ENCODE measurements at regions not wholly inside any gene's neighbourhood (a gene's known extent, or its start where the extent isn't known, plus 50 kb on each side); places are given as distances from the start of the nearest gene placed in this dataset.
"Not testable (repeated sequence)": the region's sequence is repeated elsewhere in the genome, so short reads cannot be mapped to it uniquely, and the experiment has no call there.

DNA sequence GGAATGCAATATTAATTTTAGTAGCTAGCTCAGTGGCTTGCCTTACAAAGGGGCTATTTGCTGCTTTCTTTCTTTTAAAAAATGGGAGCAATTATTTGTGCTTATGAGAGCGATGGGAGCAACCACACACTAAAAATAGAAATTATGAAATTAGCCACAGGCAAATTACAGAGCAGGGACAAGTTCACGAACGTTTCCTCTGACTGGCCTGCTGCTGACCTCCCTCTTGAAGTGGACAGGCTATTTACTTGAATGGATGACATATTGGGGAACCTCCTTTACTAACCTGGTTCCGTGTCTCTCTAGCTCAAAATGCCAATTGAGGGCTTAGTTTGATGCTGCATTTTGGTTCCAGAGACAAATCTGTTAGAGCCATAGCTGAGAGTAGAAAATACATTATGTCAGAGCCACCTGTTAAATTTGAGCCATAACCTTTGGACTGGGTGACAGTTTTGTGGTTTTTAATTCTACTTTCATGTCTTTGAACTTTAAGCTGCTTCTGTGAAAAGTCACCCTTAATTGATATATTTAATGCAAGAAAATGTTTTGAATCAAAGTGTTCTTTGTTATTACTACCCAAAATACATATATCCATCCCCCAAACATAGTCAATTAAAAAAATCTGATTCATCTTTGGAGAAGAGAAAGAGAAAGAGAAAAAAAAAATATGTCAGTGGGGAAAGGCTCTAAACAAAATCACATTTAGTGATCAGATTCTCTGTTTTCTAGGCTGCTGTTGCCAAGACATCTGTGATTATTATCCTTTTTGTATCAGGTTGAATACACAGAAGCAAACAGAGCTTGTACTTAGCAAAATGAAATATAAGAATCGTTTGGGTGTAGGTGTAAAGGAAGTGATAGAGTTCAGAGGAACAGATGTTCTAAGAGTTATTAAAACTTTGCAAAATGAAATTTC, 351.9 kb downstream of the ADGRL2 start:
- no peak for DNase-seq

GRCh38 chr1:82145656-82146055, 344.9 kb downstream of the ADGRL2 start:
- no peak for DNase-seq

- no peak for DNase-seq
Observed at GRCh38 chr1:82143108-82143833, 342.5 kb downstream of the ADGRL2 start.

- DNase-seq = no peak
Observed at GRCh38 chr1:82141390-82141789, 340.7 kb downstream of the ADGRL2 start.

DNA sequence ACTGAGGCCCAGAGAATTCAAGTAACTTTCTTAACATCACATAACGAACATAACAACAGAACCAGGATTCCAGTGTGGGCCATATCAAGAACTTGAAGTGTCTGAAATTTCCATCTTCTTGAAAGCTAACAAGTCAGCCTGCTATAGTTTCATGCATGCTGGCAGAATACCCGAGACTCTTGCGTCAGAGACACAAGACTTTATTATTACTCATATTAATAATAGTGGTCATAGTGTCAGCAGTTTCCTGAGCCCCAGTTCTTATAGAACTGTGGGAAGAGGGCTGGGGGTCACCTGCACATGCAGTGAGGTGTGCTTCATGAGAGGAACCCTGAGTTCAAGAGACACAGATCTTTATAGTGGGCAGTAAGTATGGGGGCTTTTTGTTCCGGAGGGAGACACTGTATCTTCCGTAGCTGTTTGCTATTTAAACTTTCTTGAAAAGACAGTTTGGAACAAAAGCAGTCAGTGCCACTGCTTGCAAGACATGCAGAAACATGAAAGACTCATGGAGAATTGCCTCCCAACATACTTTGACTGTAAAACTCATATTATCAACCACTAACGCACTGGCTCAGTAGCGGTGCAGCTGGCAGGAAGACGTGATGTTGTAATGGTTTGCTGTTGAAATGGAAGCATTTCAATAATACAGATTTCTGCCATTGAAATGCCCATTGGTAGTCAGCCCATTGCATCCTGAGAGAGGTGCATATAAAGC, 339.2 kb downstream of the ADGRL2 start:
- no peak for DNase-seq

DNA sequence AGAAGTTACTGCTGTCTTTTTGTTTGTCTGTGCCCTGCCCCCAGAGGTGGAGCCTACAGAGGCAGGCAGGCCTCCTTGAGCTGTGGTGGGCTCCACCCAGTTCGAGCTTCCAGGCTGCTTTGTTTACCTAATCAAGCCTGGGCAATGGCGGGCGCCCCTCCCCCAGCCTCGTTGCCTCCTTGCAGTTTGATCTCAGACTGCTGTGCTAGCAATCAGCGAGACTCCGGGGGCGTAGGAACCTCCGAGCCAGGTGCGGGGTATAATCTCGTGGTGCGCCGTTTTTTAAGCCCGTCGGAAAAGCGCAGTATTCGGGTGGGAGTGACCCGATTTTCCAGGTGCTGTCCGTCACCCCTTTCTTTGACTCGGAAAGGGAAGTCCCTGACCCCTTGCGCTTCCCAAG, 335.6 kb downstream of the ADGRL2 start:
- DNase-seq = not testable (repeated sequence)

DNA sequence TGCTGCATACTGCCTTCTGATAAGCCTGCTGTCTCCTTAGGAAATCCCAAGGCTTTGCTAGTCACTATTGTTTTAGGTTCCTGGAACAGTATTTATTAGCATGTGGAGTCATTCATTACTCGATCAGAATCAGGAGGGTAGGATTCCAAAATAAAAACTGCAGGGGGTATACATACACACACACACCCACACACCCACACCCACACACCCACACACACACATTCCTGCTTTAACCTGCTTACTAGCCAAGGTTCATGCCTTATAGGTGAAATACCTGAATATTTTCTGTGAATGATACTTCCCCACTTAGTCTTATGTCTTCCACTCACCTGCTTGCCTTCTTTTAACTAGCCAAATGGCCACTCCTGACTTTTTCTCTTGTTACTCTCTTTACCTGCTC, 325.1 kb downstream of the ADGRL2 start:
- DNase-seq = no peak

- no peak for DNase-seq
Observed at GRCh38 chr1:82125119-82125518, 324.4 kb downstream of the ADGRL2 start.

- no peak for DNase-seq
Observed at GRCh38 chr1:82121421-82121820, 320.7 kb downstream of the ADGRL2 start.

DNA sequence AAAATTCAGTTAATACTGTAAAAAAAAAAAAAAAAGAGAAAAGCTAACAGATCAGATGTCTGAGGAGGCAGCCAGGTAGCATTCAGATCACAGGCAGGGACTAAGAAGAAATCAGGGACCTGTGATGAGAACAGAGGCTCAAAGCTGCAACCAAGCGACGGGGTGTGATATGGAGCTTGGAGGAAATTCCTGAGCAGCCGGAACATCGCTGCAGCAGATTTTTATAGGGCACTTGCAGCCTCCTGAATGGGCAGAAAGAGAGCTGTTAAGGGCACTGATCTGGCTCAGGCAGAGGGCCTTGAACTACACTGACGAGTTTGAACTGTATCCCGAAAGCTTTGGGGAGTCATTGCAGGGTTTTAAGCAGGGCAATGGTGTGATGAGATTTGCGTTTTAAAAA, 315.4 kb downstream of the ADGRL2 start:
- no peak for DNase-seq

GRCh38 chr1:82114887-82115286, 314.2 kb downstream of the ADGRL2 start:
- no peak for DNase-seq

GRCh38 chr1:82110366-82111254, 309.9 kb downstream of the ADGRL2 start:
- DNase-seq = no peak

GRCh38 chr1:82108843-82109242, 308.1 kb downstream of the ADGRL2 start:
- DNase-seq = peak; percentile 3

GRCh38 chr1:82106672-82107071, 305.9 kb downstream of the ADGRL2 start:
- DNase-seq = no peak

GRCh38 chr1:82099170-82099569, 298.4 kb downstream of the ADGRL2 start:
- DNase-seq = no peak

DNA sequence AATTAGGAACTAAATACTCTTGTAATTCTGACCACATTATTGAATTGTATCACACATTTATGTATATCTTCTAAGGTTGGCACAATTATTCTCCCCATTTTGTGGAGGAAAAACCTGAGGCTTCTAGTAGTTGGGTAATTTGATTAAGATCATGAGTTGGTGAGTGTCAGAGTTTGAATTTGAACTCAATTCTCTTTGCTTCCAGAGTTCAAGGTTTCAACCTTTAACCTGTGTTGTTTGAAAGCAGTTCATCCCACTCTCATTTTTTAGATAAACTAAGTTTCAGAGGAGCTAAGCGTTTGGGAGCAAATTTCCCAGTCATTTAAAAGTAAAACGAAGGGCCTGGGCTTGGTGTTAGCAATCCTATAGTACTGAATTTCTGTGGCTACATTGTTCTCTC, 293.4 kb downstream of the ADGRL2 start:
- no peak for DNase-seq

DNA sequence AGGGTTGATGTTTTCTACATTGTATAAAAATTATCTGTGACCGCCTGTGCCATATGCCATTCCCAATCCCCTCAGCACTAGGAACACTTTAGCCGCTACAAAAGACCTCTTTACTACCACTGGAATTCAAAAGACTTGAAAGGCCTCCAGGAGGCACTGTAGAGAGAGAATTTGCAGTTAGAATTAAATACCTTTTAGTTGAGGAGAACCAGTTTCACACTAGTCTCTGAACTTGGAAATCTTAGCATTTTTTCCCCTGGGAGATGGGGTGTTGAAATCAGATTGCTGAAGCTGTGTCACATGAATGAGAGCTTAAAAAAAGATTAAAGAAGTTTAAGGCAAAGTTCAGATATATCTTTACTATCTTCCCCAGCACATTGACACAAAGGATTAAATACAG, 291.0 kb downstream of the ADGRL2 start:
- no peak for DNase-seq

DNA sequence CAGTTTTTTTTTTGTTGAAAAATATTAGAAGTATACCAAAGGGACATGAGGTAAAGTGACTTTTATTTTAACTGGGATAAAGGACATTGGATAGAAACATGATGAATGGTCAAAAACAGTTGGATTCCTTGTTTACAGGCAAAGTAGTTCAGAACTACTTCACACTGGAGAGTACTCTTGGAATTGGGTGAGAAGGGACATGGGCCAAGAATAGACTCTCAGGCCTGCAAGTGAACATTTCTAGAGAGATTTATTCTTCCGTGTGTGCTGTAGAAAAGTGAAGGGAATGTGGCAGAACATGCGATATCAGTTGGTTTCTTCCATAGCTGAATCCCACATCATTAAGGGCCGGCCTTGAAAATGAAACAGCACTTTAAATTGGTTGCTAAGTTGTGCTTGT, 290.5 kb downstream of the ADGRL2 start:
- no peak for DNase-seq

DNA sequence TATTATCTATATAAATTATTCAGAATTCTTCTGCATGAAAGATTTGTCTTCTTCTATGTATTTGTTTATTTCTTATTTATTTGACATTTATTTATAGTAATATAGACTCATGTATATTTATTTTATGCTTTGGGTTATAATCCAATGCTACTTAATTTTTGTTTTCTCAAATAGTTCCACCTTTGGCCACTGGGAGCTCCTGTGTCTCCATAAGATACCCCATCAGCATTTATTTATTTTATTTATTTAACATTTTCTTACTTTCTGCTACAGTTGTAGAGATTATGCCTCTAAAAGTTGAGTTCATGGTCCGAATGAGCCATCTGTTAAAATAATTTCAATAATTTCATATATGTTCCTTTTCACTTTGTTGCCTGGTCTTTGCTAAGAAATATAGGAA, 289.4 kb downstream of the ADGRL2 start:
- DNase-seq = no peak

DNA sequence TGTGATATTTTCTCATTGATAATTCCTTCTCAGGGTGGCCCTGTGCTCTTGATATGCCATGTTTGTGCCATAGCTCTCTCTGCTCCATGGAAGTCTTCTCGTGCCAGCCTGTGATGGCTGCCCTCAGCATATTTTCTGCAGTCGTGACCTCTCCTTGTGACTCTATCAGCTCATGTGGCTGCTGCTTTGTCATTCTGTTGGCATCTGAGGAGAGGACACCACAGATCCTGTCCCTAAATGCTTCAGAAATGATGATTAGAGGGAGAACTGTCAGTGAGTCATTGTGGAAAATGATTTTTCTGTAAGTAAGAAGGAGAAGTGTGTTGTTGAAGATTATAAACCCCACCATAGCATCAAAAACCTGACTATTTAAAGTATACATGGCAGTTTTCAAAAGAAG, 286.0 kb downstream of the ADGRL2 start:
- no peak for DNase-seq

- no peak for DNase-seq
Observed at GRCh38 chr1:82079607-82080006, 278.9 kb downstream of the ADGRL2 start.

- no peak for DNase-seq
Observed at GRCh38 chr1:82073659-82074058, 272.9 kb downstream of the ADGRL2 start.

GRCh38 chr1:82073071-82073470, 272.3 kb downstream of the ADGRL2 start:
- DNase-seq = no peak
